OCI-LY7 (cell line): ENCODE measurements at regions not wholly inside any gene's neighbourhood (a gene's known extent, or its start where the extent isn't known, plus 50 kb on each side); places are given as distances from the start of the nearest gene placed in this dataset.

ENCODE experiments used
- BruUV-seq: library from RNA; stranded (reverse); fragments of 400-500 nt; replicated peaks from 2 replicates; lab custom pipeline; 2021; lab: Mats Ljungman, UMichigan
- CTCF ChIA-PET: fragments of 300-600 bp; sonication (Branson Sonifier 250); formaldehyde crosslinking; loops from one replicate; lab custom pipeline; 2022; ENCODE audit warnings: antibody characterized with exemption; ENCODE audit not compliant: unreplicated experiment; lab: Charles Lee
- POLR2A ChIA-PET: fragments of 300-600 bp; sonication (Branson Sonifier 250); formaldehyde crosslinking; loops from one replicate; lab custom pipeline; 2022; ENCODE audit warnings: antibody characterized with exemption; lab: Charles Lee
- DNase-seq: peaks from one replicate; pipeline ENCODE4 v3.0.0-alpha.2; 2015; ENCODE audit warnings: low spot score
- H2AFZ ChIP-seq: fragments of 200-600 bp; sonication (generic), shearing (Covaris generic); 2 replicates; pipeline ENCODE4 v1.6.1; 2014; ENCODE audit warnings: mild to moderate bottlenecking, antibody characterized with exemption, low read length, moderate library complexity
- H3K27ac ChIP-seq: fragments of 200-600 bp; sonication (generic); 2 replicates; pipeline ENCODE4 v1.5.1; 2014; ENCODE audit warnings: mixed run types, low read depth, mild to moderate bottlenecking, moderate library complexity, low read length, inconsistent platforms; ENCODE audit not compliant: poor library complexity, severe bottlenecking
- H3K36me3 ChIP-seq: fragments of 200-600 bp; sonication (generic); 2 replicates; pipeline ENCODE4 v1.6.1; 2014; ENCODE audit warnings: mild to moderate bottlenecking, antibody characterized with exemption, low read length, moderate library complexity, mixed read lengths; ENCODE audit not compliant: insufficient read depth
- H3K4me1 ChIP-seq: fragments of 200-600 bp; sonication (generic); 2 replicates; pipeline ENCODE4 v1.5.1; 2014; ENCODE audit warnings: mild to moderate bottlenecking, low read length; ENCODE audit not compliant: insufficient read depth, poor library complexity, severe bottlenecking
- H3K4me2 ChIP-seq: fragments of 200-600 bp; sonication (generic); 2 replicates; pipeline ENCODE4 v1.6.1; 2014; ENCODE audit warnings: mild to moderate bottlenecking, low read length
- H3K4me3 ChIP-seq: fragments of 200-600 bp; sonication (generic); 2 replicates; pipeline ENCODE4 v1.5.1; 2014; ENCODE audit warnings: mild to moderate bottlenecking, low read depth, low read length; ENCODE audit not compliant: poor library complexity, severe bottlenecking
- H3K79me2 ChIP-seq: fragments of 200-600 bp; sonication (generic); 2 replicates; pipeline ENCODE4 v1.6.1; 2016; ENCODE audit warnings: low read depth, mild to moderate bottlenecking, low read length, moderate library complexity, mixed read lengths; ENCODE audit not compliant: insufficient read depth
- H3K9me2 ChIP-seq: fragments of 200-600 bp; sonication (generic); 2 replicates; pipeline ENCODE4 v1.6.1; 2016; ENCODE audit warnings: mild to moderate bottlenecking, low read length, mixed read lengths; ENCODE audit not compliant: insufficient read depth
- H3K9me3 ChIP-seq: fragments of 200-600 bp; sonication (generic); 2 replicates; pipeline ENCODE4 v1.6.1; 2014; ENCODE audit warnings: mild to moderate bottlenecking, mixed run types, low read length, mixed read lengths
- H4K20me1 ChIP-seq: fragments of 200-600 bp; sonication (generic); 2 replicates; pipeline ENCODE4 v1.6.1; 2014; ENCODE audit warnings: mild to moderate bottlenecking, antibody characterized with exemption, low read length, moderate library complexity, mixed read lengths; ENCODE audit not compliant: insufficient read depth
- CTCF ChIP-seq: fragments of 200-600 bp; sonication (generic); conservative IDR thresholded peaks from 2 replicates; pipeline ENCODE4 v1.5.1; 2014; ENCODE audit warnings: mild to moderate bottlenecking, antibody characterized with exemption, low read length, moderate library complexity, mixed read lengths
- EZH2phosphoT487 ChIP-seq: fragments of 200-600 bp; sonication (generic); IDR thresholded peaks from 2 replicates; pipeline ENCODE4 v1.6.1; 2018; ENCODE audit warnings: low read depth, borderline replicate concordance, mild to moderate bottlenecking, mixed run types, antibody characterized with exemption, low read length, moderate library complexity, mixed read lengths
- intact Hi-C: fragments of 100-400 bp; cut with micrococcal nuclease; formaldehyde crosslinking; loops from one replicate; pipeline ENCODE4 v1.10.0; 2022; ENCODE audit not compliant: unreplicated experiment

GRCh38 chr7:85737426-85737825, 550.6 kb upstream of the SEMA3D start:
- Histone ChIP-seq H3K4me3 (no peak overlapping the region), H3K27ac (no peak overlapping the region), H3K9me3 (no peaks in the 10 kb centered on the region), H3K9me2 (no peaks in the 10 kb centered on the region), H3K4me1 (no peaks in the 10 kb centered on the region), H3K36me3 (no peaks in the 10 kb centered on the region), H3K4me2 (no peak overlapping the region), H2AFZ (no peak overlapping the region), H4K20me1 (no peaks in the 10 kb centered on the region), H3K79me2 (no peaks in the 10 kb centered on the region)
- intact Hi-C loops = no loop called here
- POLR2A ChIA-PET = no interaction called here
- CTCF ChIA-PET = no interaction called here
- no TSS peak for BruUV-seq
- TF ChIP-seq CTCF = no peak
- TF ChIP-seq EZH2phosphoT487 = no peak
- no peak for DNase-seq

DNA sequence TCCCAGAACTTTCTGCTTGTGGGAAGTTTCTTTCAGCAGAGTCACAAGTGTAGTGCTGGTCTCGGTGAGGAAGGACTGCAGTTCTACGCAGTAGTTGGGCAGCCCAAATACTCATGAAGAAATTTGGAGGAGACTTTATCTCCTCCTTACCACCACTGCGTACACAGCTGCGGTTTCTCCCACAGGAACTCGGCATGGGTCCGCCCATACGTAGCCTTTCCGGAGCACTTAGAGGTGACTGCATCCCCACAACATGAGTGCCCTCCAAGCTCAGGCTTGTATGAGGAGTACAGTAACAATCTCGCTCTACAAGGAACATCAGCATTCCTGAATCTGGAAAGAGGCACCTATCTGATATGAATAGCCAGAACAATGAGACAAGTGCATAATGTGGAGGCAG, 549.2 kb upstream of the SEMA3D start:
- Histone ChIP-seq H2AFZ (no peak overlapping the region), H3K4me2 (no peak overlapping the region), H3K36me3 (no peaks in the 10 kb centered on the region), H4K20me1 (no peaks in the 10 kb centered on the region), H3K9me2 (no peaks in the 10 kb centered on the region), H3K9me3 (no peaks in the 10 kb centered on the region), H3K4me1 (no peaks in the 10 kb centered on the region), H3K27ac (no peak overlapping the region), H3K79me2 (no peaks in the 10 kb centered on the region), H3K4me3 (no peak overlapping the region)
- TF ChIP-seq EZH2phosphoT487 = no peak
- TF ChIP-seq CTCF = no peak
- ChIA-PET CTCF (no interaction called here), POLR2A (no interaction called here)
- DNase-seq = no peak
- no TSS peak for BruUV-seq
- intact Hi-C loops = no loop called here

DNA sequence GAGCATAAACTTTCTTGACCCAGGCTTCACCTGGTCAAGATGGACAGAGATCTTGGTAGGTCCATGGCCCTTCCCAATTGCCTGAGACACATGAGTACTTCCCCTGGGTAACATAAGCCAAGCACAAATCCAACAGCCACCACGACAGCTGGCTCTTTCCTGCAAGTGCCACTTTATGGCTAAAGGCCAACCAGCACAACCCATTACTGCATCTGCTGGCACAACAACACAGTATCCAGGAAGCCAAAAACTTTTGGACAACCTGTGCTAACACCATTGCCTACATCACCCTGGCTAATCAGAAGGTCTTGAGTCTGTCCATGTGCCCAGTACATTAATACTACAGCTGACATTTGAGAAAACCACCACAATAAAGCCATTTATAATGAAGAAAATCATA, 548.0 kb upstream of the SEMA3D start:
- no peak overlapping the region for H3K27ac ChIP-seq
- H3K4me1 ChIP-seq = no peaks in the 10 kb centered on the region
- H3K4me3 ChIP-seq = no peak overlapping the region
- DNase-seq = no peak
- BruUV-seq = no TSS peak
- no peaks in the 10 kb centered on the region for H3K79me2 ChIP-seq
- no peaks in the 10 kb centered on the region for H3K9me2 ChIP-seq
- no peaks in the 10 kb centered on the region for H3K9me3 ChIP-seq
- POLR2A ChIA-PET = no interaction called here
- H4K20me1 ChIP-seq = no peaks in the 10 kb centered on the region
- H2AFZ ChIP-seq = no peak overlapping the region
- intact Hi-C loops = no loop called here
- H3K36me3 ChIP-seq = no peaks in the 10 kb centered on the region
- H3K4me2 ChIP-seq = no peak overlapping the region
- CTCF ChIA-PET = no interaction called here
- TF ChIP-seq CTCF (no peak), EZH2phosphoT487 (no peak)
